Rectal smooth muscle tissue (tissue), 1 donor: ENCODE measurements at regions not wholly inside any gene's neighbourhood (a gene's known extent, or its start where the extent isn't known, plus 50 kb on each side); places are given as distances from the start of the nearest gene placed in this dataset.

ENCODE experiments used
- H3K27ac ChIP-seq: one replicate; pipeline ENCODE4 v1.7.0; 2013; ENCODE audit warnings: low read depth, low read length, inconsistent platforms
- H3K27me3 ChIP-seq: one replicate; pipeline ENCODE4 v1.7.0; 2013; ENCODE audit warnings: low read length; ENCODE audit not compliant: control insufficient read depth, insufficient read depth
- H3K36me3 ChIP-seq: one replicate; pipeline ENCODE4 v1.7.0; 2013; ENCODE audit warnings: low read length; ENCODE audit not compliant: control insufficient read depth, insufficient read depth
- H3K4me1 ChIP-seq: one replicate; pipeline ENCODE4 v1.7.0; 2013; ENCODE audit warnings: low read length; ENCODE audit not compliant: control insufficient read depth, insufficient read depth
- H3K4me3 ChIP-seq: one replicate; pipeline ENCODE4 v1.7.0; 2013; ENCODE audit warnings: low read length
- H3K9ac ChIP-seq: one replicate; pipeline ENCODE4 v1.7.0; 2013; ENCODE audit warnings: low read length

DNA sequence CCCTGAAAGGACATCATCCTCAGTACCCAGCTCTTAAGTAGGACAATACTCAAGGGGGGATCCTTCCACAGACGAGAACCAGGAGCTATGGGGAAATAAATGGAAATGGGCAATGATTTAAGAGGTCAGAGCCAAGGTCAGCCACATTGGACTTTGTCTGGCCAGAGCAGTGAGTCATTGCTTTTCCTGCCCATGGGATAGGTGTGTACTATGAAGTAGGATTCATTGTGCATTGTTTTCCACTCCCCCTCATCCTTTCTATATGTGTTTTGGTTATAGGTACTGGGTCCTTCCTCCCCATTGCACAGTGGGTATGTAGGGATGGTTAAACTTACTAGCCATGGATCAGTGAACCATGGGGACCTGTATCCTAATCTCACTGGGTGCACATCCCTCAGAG lies 328.9 kb upstream of the USP25 start:
- H3K36me3 ChIP-seq: no peaks in the 10 kb centered on the region
- no peak overlapping the region for H3K4me3 ChIP-seq
- H3K27me3 ChIP-seq: no peaks in the 10 kb centered on the region
- H3K27ac ChIP-seq: no peak overlapping the region
- no peak overlapping the region for H3K9ac ChIP-seq
- no peaks in the 10 kb centered on the region for H3K4me1 ChIP-seq

DNA sequence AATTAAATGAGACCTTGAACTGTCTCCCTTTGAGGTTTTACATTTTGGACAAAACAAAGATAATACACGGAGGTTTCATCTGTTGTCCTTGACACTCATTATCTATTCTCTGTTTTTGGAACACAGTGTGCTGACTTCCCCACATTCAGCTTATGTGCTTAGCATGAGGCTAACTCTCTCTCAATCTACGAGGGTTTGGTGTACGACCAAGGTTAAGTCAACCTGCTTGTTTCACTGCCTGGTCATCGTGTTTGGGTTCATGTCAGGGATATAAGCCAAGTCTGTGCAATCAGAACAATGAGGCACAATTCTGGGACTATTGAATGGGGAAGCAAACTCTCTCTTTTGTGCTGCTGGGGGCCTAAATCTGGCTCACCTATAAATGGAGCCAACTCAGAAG lies 328.5 kb upstream of the USP25 start:
- no peaks in the 10 kb centered on the region for H3K4me1 ChIP-seq
- H3K27me3 ChIP-seq: no peaks in the 10 kb centered on the region
- no peak overlapping the region for H3K27ac ChIP-seq
- H3K36me3 ChIP-seq: no peaks in the 10 kb centered on the region
- no peak overlapping the region for H3K4me3 ChIP-seq
- no peak overlapping the region for H3K9ac ChIP-seq

DNA sequence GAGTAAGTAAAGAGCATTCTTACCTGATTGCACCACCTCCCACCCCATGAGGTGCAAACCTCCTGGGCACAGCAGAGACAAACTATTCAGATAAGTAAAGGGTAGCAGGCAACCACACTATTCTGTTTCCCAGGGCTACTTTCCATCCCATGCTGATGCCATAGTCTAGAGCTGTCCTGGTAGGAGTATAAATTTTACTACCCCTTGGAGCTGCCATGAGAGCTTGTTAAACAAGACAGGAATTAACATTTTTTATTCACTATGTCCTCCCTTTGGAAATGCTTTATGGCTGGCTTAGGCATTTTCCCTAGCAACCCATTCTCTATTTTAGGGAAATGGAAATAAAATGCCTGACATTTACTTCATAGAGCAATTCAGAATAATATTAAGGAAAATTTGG lies 324.6 kb upstream of the USP25 start:
- H3K9ac ChIP-seq: no peak overlapping the region
- H3K4me3 ChIP-seq: no peak overlapping the region
- H3K27ac ChIP-seq: no peak overlapping the region
- H3K36me3 ChIP-seq: no peaks in the 10 kb centered on the region
- H3K4me1 ChIP-seq: no peaks in the 10 kb centered on the region
- H3K27me3 ChIP-seq: no peaks in the 10 kb centered on the region

DNA sequence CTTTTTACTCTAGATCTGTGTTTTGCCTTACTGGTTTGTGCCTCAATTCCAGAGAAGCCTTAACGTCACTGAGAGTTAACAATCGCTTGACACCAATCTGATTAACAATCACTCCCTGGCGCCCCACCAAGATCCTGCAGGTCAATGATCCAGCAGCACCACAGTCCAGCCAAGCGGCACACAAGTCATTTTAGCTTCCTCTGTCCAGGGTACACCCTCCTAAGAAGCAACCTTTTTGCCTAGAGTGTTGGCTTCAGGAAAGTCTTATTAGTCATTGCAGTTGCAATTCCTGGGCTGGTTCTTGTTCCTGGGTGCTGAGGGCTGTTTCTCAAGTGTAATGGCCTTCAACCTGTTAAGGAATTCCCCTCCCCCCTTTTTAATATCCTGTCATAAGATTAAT lies 323.0 kb upstream of the USP25 start:
- Histone ChIP-seq H3K36me3 (no peaks in the 10 kb centered on the region), H3K4me1 (no peaks in the 10 kb centered on the region), H3K27me3 (no peaks in the 10 kb centered on the region)

DNA sequence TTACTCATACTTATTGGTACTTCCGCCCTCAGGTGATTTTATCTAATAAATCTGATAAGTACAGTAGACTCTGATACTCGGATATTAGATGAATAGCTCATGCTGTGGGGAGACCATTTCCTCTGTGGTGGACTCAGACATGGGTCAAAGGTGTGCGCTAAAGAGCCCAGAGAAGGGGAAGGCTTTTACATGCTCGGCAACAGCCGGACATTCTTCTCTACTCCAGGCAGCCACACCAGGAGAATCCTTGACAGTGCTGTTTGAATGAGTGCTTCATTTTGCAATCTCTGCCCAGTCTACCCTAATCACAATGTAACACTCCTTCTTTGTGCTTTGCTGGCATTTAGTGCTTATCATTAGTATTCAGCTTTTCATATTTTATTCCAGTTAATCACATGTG lies 322.2 kb upstream of the USP25 start:
- Histone ChIP-seq H3K27me3 (no peaks in the 10 kb centered on the region), H3K36me3 (no peaks in the 10 kb centered on the region), H3K4me3 (no peak overlapping the region), H3K27ac (no peak overlapping the region), H3K4me1 (no peaks in the 10 kb centered on the region), H3K9ac (no peak overlapping the region)

More for the DNA sequence above, 323.0 kb upstream of the USP25 start:
- no peak overlapping the region for H3K9ac ChIP-seq
- H3K4me3 ChIP-seq: no peak overlapping the region
- H3K27ac ChIP-seq: no peak overlapping the region

DNA sequence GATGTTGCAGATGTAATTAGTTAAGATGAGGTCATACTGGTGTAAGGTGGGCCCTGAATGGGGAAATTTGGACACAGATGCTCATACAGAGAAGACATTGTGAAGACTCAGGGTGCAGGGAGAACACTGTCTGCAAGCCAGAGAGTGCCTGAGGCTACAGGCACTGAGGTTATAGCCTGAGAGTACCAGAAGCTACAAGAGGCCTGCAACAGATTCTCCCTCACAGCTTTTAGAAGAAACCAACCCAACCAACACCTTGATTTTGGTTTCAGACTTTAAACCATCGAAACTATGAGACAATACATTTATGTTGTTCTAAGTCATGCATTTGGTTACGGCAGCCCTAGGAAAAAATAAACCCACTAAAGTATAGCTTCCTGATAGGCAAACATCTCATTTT lies 321.7 kb upstream of the USP25 start:
- H3K27me3 ChIP-seq: no peaks in the 10 kb centered on the region
- no peak overlapping the region for H3K27ac ChIP-seq

DNA sequence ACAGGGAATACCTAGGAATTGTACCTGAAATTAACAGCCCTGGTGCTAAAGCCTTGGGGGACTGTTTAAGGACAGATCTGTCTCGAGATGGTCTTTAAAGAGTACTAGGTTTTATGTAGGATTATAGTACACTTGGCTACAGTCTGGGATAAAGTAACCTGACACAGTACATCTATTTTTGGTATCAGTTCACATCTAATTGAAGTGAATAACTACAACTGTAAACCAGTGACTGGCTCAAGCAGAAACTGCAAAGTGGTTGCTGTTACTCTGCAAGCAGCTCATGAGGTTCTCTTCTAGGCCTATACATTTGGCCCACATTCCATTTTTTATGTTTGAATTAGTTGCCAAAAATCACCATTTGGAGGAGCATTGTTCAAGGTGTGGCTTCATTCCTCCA lies 320.8 kb upstream of the USP25 start:
- Histone ChIP-seq H3K27ac (no peak overlapping the region), H3K27me3 (no peaks in the 10 kb centered on the region), H3K4me1 (no peaks in the 10 kb centered on the region), H3K36me3 (no peaks in the 10 kb centered on the region), H3K9ac (no peak overlapping the region), H3K4me3 (no peak overlapping the region)

More for the DNA sequence above, 321.7 kb upstream of the USP25 start:
- Histone ChIP-seq H3K4me3 (no peak overlapping the region), H3K9ac (no peak overlapping the region), H3K36me3 (no peaks in the 10 kb centered on the region), H3K4me1 (no peaks in the 10 kb centered on the region)

DNA sequence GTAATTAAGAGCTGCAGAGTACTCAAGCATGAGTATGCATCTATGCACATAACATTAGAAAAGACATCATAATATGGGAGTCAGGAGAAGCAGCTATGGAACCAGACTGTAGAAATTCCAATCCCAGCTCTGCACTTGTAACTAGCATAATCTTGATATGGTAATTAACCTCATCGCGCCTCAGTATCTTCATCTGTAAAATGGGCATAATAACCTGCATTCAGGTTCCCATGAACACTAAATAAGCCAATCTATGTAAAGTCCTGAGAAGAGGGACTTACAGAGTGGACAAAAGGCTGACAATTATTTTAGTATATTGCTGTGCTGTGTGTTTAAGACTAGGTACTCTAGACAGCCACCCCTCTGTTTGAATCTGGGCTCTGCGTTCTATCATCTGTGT lies 318.9 kb upstream of the USP25 start:
- no peaks in the 10 kb centered on the region for H3K4me1 ChIP-seq
- H3K27ac ChIP-seq: no peak overlapping the region
- no peaks in the 10 kb centered on the region for H3K27me3 ChIP-seq
- no peaks in the 10 kb centered on the region for H3K36me3 ChIP-seq
- no peak overlapping the region for H3K4me3 ChIP-seq
- H3K9ac ChIP-seq: no peak overlapping the region

DNA sequence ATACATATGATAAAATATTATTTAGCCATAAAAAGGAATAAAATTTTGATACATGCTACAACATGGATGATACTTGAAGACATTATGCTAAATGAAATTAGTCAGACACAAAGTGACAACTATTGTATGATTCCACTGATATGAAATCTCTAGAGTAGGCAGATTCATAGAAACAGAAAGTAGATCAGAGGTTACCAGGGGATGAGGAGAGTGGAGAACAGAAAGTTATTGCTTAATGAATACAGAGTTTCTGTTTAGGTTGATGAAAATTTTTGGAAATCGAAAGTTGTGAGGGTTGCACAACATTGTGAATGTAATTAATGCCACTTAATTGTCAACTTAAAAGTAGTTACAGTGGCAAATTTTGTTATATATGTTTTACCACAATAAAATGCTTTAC lies 315.7 kb upstream of the USP25 start:
- H3K4me3 ChIP-seq: no peak overlapping the region

DNA sequence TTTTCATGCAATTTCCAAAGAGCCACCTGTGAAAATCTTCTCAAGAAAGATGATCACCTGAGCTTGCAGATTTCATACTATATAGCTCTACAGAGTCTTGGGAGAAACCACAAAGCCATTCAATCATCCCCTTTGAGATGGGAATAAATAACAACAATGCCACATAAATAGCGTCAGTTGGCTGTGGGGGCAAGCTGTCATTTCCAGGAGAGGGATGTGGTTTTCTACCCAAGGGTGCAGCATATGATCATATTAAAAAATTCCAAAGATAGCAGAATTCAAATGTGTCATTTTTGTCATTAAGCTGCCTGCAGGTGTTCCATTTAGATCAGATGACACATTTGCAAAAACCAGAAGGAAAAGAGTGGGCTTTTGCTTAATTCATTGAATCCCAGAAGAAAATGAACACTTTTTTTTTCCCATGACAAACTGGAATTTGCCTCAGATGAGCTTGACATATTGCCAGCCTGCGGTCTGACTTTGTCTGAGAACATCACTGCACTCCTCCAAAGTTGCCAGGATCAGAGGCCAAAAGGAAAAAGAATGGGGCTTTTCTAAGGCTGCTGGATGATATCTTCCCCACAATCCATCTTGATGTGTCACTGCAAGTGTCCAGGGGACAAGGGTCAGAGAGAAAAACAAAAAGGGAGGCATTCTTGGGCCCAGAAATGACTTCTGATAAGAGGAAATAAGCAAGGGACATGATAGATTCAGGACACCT lies 314.1 kb upstream of the USP25 start:
- Histone ChIP-seq H3K4me3 (no peak overlapping the region), H3K36me3 (no peaks in the 10 kb centered on the region), H3K27ac (no peak overlapping the region), H3K4me1 (no peaks in the 10 kb centered on the region), H3K27me3 (no peaks in the 10 kb centered on the region), H3K9ac (no peak overlapping the region)

More for the DNA sequence above, 315.7 kb upstream of the USP25 start:
- Histone ChIP-seq H3K36me3 (no peaks in the 10 kb centered on the region), H3K27ac (no peak overlapping the region), H3K4me1 (no peaks in the 10 kb centered on the region), H3K9ac (no peak overlapping the region), H3K27me3 (no peaks in the 10 kb centered on the region)

DNA sequence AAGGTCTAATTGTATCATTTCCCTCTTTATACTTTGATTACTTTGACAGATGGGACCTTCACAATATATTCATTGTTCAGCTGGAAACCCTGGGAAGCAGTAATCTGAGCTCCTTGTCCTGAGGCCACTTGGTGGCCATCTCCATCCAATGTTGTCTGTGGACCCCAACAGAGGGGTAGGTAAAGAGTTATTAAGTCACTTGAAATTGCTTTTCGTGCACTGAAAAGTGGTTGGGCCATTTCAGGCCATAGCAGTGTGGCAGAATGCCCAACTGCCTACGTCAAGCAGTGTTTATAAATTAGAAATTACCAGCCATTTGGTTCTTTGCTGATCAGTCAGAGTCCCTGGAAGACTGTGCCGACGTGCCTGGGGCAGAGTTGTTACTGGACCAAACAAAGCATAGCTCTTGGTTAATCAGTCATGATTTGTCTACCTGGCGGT lies 308.3 kb upstream of the USP25 start:
- Histone ChIP-seq H3K4me1 (no peaks in the 10 kb centered on the region), H3K27ac (no peak overlapping the region), H3K9ac (no peak overlapping the region), H3K4me3 (no peak overlapping the region), H3K36me3 (no peaks in the 10 kb centered on the region), H3K27me3 (no peaks in the 10 kb centered on the region)

DNA sequence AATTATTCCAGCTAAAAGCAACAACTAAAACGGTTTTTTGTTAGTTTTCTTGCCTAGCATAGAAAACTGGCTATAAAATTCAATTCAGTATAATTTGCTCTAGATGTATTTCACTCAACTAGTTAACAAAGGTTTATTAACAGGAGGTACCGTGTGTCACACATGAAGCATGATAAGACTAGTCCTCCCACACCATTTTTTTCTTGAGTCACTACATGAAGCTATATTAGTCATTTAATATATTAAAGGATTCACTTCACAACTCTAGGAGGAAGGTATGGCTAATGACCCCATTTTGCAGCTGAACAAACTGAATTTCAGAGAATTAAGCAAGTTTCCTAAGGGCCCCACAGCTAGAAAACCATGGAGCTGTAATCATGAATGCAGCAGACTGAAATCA lies 307.8 kb upstream of the USP25 start:
- H3K27ac ChIP-seq: no peak overlapping the region
- no peaks in the 10 kb centered on the region for H3K4me1 ChIP-seq

DNA sequence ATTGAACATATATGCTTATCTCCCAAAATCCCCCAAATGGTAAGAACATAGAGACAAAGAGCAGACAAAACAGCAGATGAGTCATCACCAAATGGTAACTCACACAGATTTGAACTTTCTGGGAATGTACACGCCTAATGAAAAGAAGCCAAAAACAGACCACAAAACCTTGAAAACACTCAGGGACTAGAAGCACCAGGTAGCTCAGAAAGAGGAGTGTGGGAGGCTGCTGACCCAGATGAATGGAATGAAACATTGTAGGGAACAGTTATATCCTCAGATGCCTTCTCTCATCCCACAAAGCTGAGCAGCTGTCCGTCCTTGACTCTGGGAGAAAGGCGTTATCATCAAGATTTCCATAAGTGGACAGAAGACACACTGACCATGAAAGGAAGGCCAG lies 307.0 kb upstream of the USP25 start:
- H3K27me3 ChIP-seq: no peaks in the 10 kb centered on the region
- no peaks in the 10 kb centered on the region for H3K4me1 ChIP-seq
- H3K27ac ChIP-seq: no peak overlapping the region
- H3K36me3 ChIP-seq: no peaks in the 10 kb centered on the region
- no peak overlapping the region for H3K4me3 ChIP-seq
- H3K9ac ChIP-seq: no peak overlapping the region

More for the DNA sequence above, 307.8 kb upstream of the USP25 start:
- no peaks in the 10 kb centered on the region for H3K36me3 ChIP-seq
- no peak overlapping the region for H3K4me3 ChIP-seq
- no peak overlapping the region for H3K9ac ChIP-seq
- no peaks in the 10 kb centered on the region for H3K27me3 ChIP-seq
